22Rv1 (cell line): ENCODE measurements at regions not wholly inside any gene's neighbourhood (a gene's known extent, or its start where the extent isn't known, plus 50 kb on each side); places are given as distances from the start of the nearest gene placed in this dataset.

ENCODE experiments used
- H3K27ac ChIP-seq: fragments of 450-650 bp; 2 replicates; pipeline ENCODE4 v1.5.1; 2017
- ZFX ChIP-seq: fragments of 450-650 bp; IDR thresholded peaks from 2 replicates; pipeline ENCODE4 v1.6.1; 2017; ENCODE audit warnings: antibody characterized with exemption, borderline replicate concordance
- TF ChIP-seq, protein P1 (sequence below): fragments of 450-650 bp; IDR thresholded peaks from 2 replicates; pipeline ENCODE4 v1.5.1; 2017; ENCODE audit warnings: mild to moderate bottlenecking

DNA sequence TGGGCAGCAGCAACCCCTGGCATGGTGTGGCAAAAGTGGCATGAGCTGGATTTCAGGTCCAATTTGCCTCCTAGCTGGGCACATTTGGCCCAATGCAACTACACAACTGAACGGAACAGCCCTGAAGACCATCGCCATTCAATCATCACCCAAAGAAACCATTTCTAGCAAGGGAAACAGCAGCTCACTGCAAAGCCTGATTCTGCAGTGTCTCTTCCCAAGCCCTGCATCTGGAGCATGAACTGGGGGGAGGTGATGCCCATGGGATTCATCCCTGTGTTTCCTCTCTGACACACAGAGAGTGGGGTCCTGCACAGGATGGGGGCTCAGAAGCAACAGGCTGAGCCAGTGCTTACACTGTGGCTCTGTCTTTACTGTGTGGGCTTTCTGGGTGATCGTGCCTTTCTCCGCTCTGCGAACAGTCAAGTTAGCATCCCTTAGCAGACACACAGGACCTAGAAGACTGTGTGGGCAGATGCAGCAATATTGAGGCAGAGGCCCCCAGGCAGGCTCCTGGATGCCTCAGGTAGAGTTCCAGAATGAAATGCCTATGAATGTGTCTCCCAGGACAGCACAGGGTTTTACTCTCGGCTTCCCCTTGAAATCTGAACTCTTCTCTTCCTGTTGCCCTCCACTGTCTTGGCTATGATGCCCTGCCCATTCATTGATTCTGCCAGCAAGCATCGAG, 91.1 kb upstream of the ALDH1A3 start:
- H3K27ac ChIP-seq = no peak overlapping the region
- TF ChIP-seq, protein P1, sequence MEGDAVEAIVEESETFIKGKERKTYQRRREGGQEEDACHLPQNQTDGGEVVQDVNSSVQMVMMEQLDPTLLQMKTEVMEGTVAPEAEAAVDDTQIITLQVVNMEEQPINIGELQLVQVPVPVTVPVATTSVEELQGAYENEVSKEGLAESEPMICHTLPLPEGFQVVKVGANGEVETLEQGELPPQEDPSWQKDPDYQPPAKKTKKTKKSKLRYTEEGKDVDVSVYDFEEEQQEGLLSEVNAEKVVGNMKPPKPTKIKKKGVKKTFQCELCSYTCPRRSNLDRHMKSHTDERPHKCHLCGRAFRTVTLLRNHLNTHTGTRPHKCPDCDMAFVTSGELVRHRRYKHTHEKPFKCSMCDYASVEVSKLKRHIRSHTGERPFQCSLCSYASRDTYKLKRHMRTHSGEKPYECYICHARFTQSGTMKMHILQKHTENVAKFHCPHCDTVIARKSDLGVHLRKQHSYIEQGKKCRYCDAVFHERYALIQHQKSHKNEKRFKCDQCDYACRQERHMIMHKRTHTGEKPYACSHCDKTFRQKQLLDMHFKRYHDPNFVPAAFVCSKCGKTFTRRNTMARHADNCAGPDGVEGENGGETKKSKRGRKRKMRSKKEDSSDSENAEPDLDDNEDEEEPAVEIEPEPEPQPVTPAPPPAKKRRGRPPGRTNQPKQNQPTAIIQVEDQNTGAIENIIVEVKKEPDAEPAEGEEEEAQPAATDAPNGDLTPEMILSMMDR = no peak
- no peak for TF ChIP-seq ZFX

DNA sequence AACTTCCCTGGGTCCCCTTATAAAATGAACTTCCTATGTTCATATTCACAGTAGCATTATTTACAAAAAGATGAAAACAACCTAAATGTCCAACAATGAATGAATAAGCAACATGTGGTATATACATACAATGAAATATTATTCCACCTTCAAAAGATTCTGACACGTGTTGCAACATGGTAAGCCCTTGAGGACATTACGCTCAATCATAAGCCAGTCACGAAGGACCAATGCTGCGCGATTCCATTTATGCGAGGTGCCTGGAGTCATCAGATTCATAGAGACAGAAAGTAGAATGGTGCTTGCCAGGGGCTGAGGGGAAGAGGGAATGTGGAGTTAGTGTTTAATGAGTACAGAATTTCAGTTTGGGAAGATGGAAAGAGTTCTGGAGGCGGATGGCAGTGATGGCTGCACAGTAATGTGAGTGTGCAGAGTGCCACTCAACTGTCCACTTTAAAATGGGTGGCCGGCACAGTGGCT, 88.8 kb upstream of the ALDH1A3 start:
- TF ChIP-seq, protein P1 = no peak
- no peak for TF ChIP-seq ZFX
- H3K27ac ChIP-seq = no peak overlapping the region

DNA sequence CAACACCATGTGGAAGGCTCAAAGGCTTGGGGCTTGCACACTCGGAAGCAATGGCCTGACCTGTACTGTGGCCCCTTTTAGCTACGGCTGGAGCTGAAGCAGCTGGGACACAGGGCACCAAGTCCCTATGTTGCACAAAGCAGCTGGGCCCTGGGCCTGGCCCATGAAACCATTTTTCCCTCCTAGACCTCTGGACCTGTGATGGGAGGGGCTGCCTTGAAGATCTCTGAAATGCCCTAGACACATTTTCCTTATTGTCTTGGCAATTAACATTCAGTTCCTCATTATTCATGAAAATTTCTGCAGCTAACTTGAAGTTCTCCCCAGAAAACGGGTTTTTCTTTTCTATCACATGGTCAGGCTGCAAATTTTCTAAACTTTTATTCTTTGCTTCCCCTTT, 85.6 kb upstream of the ALDH1A3 start:
- TF ChIP-seq, protein P1 = no peak
- no peak for TF ChIP-seq ZFX
- H3K27ac ChIP-seq = no peak overlapping the region

DNA sequence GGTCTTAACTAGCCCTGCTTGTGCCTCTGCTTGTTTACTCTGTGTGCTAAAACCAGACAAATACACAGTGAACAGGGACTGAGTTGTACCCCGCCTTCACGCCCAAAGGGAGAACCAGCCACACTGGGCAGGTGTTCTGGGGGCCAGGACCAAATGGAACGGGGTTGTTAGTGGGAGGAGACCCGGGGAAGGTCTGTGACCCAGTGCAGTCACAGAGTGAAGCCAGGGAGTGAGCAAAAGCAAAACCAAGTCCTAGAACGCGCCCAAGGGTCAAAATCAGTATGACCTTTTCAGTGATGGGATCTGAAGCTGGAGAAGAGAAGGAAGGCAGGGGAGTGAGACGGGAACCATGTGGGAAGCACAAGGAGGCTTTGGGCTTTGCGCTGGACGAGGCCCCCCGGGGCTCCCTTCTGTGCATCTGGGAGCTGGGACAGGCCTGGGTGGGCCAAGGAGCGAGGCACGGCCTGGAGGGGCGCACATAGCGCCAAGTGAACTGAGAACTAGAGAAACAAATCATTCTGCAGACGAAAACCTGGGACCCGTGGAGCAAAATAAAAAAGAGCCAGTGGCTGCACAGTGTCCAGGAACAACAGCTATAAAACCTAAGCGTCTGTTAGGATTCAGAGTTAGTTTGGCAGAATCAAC, 78.3 kb upstream of the ALDH1A3 start:
- TF ChIP-seq, protein P1 = no peak
- no peak for TF ChIP-seq ZFX
- H3K27ac ChIP-seq = no peak overlapping the region

DNA sequence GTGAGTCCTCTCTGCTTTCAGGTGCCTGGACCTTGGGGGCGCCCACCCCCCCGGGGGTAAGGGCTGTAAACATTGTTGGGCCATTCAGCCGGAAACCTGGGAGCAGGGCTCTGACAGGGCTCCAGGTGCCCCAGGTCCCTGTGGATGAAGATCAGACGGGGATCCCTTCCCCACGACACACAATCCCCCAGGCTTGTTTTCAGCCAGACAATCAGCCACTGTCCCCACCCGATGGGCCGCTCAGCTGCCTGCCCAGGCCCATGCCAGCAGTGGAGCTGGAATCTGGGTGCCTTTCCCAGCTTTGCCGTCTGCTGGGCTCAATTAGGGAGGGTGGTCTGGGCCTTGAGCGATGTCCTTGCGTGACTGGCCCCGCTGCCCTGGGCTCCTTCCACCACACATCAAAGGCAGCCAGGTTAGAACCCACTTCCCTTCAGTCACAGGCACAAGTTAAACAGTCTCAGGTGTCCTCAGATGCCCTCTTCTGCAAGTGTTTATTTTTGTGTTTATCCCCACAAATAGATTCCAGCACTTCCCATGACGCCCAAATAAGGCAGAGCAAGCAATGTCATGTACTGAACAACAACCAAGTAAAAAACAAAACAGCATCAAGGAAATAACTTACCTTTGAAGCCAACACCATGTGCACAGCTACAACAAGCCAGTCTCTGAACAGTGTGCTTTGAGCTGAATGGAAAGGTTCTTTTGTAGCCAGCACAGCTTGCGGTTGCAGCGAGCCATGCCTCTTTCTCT, 77.0 kb upstream of the ALDH1A3 start:
- TF ChIP-seq ZFX = no peak
- TF ChIP-seq, protein P1 = no peak
- H3K27ac ChIP-seq = no peak overlapping the region

DNA sequence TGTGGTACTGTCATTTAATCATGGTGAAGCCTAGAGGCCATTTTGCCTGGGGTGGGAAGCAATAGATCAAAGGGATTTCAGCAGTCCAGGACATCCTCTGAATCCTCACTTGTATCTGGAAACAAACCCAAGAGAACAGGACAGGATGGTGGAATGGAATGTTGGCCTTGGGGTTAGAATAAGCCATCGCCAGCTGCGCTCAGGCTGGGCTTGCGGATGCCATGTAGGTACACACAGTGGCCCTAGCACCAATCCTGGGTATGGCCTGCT, 76.5 kb upstream of the ALDH1A3 start:
- TF ChIP-seq, protein P1 = no peak
- TF ChIP-seq ZFX = no peak
- no peak overlapping the region for H3K27ac ChIP-seq

DNA sequence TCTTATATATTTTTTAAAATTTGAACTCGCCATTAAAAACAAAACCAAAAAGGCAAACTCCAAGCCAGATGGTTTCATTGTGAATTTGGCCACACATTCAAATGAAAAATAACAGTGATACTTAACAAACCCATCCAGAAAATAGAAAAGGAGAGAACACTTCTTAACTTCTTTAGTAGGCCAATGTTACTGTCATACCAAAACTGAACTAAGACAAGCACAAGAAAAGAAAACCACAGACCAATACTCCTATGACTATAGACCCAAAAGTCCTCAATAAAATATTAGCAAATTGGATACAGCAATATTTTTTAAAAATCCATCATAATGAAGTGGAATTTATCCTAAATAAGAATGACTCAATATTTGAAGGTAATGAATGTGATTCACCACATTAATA, 73.5 kb upstream of the ALDH1A3 start:
- no peak for TF ChIP-seq ZFX
- TF ChIP-seq, protein P1 = no peak
- no peak overlapping the region for H3K27ac ChIP-seq
